H9 (cell line): ENCODE measurements at regions not wholly inside any gene's neighbourhood (a gene's known extent, or its start where the extent isn't known, plus 50 kb on each side); places are given as distances from the start of the nearest gene placed in this dataset.

Source experiments
- DNase-seq: peaks from one replicate; pipeline ENCODE4 v3.0.0-alpha.2; 2017
- H2AFZ ChIP-seq: one replicate; pipeline ENCODE4 v1.6.1; 2013; ENCODE audit warnings: mild to moderate bottlenecking, low read length, control low read depth, moderate library complexity
- H2AK5ac ChIP-seq: 2 replicates; pipeline ENCODE4 v1.6.1; 2013; ENCODE audit warnings: low read length, control low read depth, mixed read lengths; ENCODE audit not compliant: insufficient read length
- H2BK120ac ChIP-seq: one replicate; pipeline ENCODE4 v1.6.1; 2013; ENCODE audit warnings: low read depth, mild to moderate bottlenecking, low read length, control low read depth, inconsistent platforms; ENCODE audit not compliant: poor library complexity, severe bottlenecking
- H2BK12ac ChIP-seq: 2 replicates; pipeline ENCODE4 v1.6.1; 2013; ENCODE audit warnings: low read length, control low read depth, mixed read lengths, low read depth; ENCODE audit not compliant: insufficient read length
- H2BK15ac ChIP-seq: 2 replicates; pipeline ENCODE4 v1.6.1; 2013; ENCODE audit warnings: low read depth, low read length, control low read depth
- H2BK20ac ChIP-seq: one replicate; pipeline ENCODE4 v1.6.1; 2013; ENCODE audit warnings: low read depth, mild to moderate bottlenecking, low read length, control low read depth, inconsistent platforms; ENCODE audit not compliant: poor library complexity, severe bottlenecking
- H2BK5ac ChIP-seq: 2 replicates; pipeline ENCODE4 v1.6.1; 2013; ENCODE audit warnings: low read length, control low read depth, mixed read lengths; ENCODE audit not compliant: insufficient read length
- H3K14ac ChIP-seq: 2 replicates; pipeline ENCODE4 v1.6.1; 2013; ENCODE audit warnings: low read length, control low read depth; ENCODE audit not compliant: insufficient read depth
- H3K18ac ChIP-seq: 2 replicates; pipeline ENCODE4 v1.6.1; 2013; ENCODE audit warnings: low read depth, mild to moderate bottlenecking, mixed read lengths, low read length, control low read depth; ENCODE audit not compliant: insufficient read length
- H3K23ac ChIP-seq: 2 replicates; pipeline ENCODE4 v1.6.1; 2013; ENCODE audit warnings: low read length, control low read depth, mixed read lengths, low read depth; ENCODE audit not compliant: insufficient read length
- H3K23me2 ChIP-seq: 2 replicates; pipeline ENCODE4 v1.6.1; 2013; ENCODE audit warnings: low read depth, mild to moderate bottlenecking, mixed read lengths, low read length, control low read depth; ENCODE audit not compliant: insufficient read length, poor library complexity, severe bottlenecking
- H3K27ac ChIP-seq: 2 replicates; pipeline ENCODE4 v1.5.1; 2013; ENCODE audit warnings: low read length, control low read depth, mixed read lengths, low read depth; ENCODE audit not compliant: insufficient read length
- H3K27me3 ChIP-seq: 2 replicates; pipeline ENCODE4 v1.6.1; 2013; ENCODE audit warnings: low read length, control low read depth, inconsistent platforms; ENCODE audit not compliant: insufficient read depth
- H3K4ac ChIP-seq: 2 replicates; pipeline ENCODE4 v1.6.1; 2013; ENCODE audit warnings: low read depth, mild to moderate bottlenecking, control low read depth, inconsistent platforms, low read length, moderate library complexity
- H3K4me1 ChIP-seq: 2 replicates; pipeline ENCODE4 v1.6.1; 2013; ENCODE audit warnings: low read length, control low read depth, inconsistent platforms; ENCODE audit not compliant: insufficient read depth
- H3K4me2 ChIP-seq: 2 replicates; pipeline ENCODE4 v1.6.1; 2013; ENCODE audit warnings: low read length, control low read depth, mixed read lengths; ENCODE audit not compliant: insufficient read length, insufficient read depth
- H3K56ac ChIP-seq: 2 replicates; pipeline ENCODE4 v1.6.1; 2013; ENCODE audit warnings: low read depth, mild to moderate bottlenecking, mixed read lengths, low read length, control low read depth; ENCODE audit not compliant: insufficient read length
- H3K79me1 ChIP-seq: 2 replicates; pipeline ENCODE4 v1.6.1; 2013; ENCODE audit warnings: low read depth, mild to moderate bottlenecking, moderate library complexity, low read length, control low read depth, inconsistent platforms; ENCODE audit not compliant: insufficient read depth, poor library complexity, severe bottlenecking
- H3K79me2 ChIP-seq: 2 replicates; pipeline ENCODE4 v1.6.1; 2013; ENCODE audit warnings: low read length, control low read depth, inconsistent platforms; ENCODE audit not compliant: insufficient read depth
- H3K9ac ChIP-seq: 2 replicates; pipeline ENCODE4 v1.6.1; 2013; ENCODE audit warnings: low read length, control low read depth, mixed read lengths; ENCODE audit not compliant: insufficient read length; ENCODE audit errors: extremely low read depth
- H3K9me3 ChIP-seq: one replicate; pipeline ENCODE4 v1.6.1; 2013; ENCODE audit warnings: low read depth, low read length, inconsistent platforms; ENCODE audit not compliant: control insufficient read depth
- H3T11ph ChIP-seq: one replicate; pipeline ENCODE4 v1.6.1; 2013; ENCODE audit warnings: mild to moderate bottlenecking, low read length, control low read depth, inconsistent platforms
- H4K20me1 ChIP-seq: one replicate; pipeline ENCODE4 v1.6.1; 2013; ENCODE audit not compliant: control insufficient read depth, insufficient read length, insufficient read depth
- H4K5ac ChIP-seq: 2 replicates; pipeline ENCODE4 v1.6.1; 2013; ENCODE audit warnings: low read depth, mild to moderate bottlenecking, mixed read lengths, low read length, control low read depth; ENCODE audit not compliant: insufficient read length
- H4K8ac ChIP-seq: replicated peaks from 2 replicates; pipeline ENCODE4 v1.6.1; 2013; ENCODE audit warnings: low read length, control low read depth, mixed read lengths, low read depth; ENCODE audit not compliant: insufficient read length
- H4K91ac ChIP-seq: 2 replicates; pipeline ENCODE4 v1.6.1; 2013; ENCODE audit warnings: low read depth, mild to moderate bottlenecking, moderate library complexity, mixed read lengths, low read length, control low read depth; ENCODE audit not compliant: insufficient read length
- H3K27ac Mint-ChIP-seq, 3 experiments: 2 replicates in 2 of 3; 3 replicates in 1 of 3; pipeline ENCODE4 v1.8.0; 2020 to 2021; ENCODE audit warnings: mixed read lengths in 3 of 3, mild to moderate bottlenecking in 1 of 3, moderate library complexity in 1 of 3
- H3K27me3 Mint-ChIP-seq: 2 replicates; pipeline ENCODE4 v1.8.0; 2021; ENCODE audit warnings: low read depth, mild to moderate bottlenecking, moderate library complexity, mixed read lengths
- H3K36me3 Mint-ChIP-seq, 3 experiments: 2 replicates in 2 of 3; 3 replicates in 1 of 3; pipeline ENCODE4 v1.8.0; 2020 to 2021; ENCODE audit warnings: low read depth in 3 of 3, mixed read lengths in 3 of 3; ENCODE audit not compliant: insufficient read depth in 1 of 3
- H3K4me1 Mint-ChIP-seq, 2 experiments: 2 replicates each; pipeline ENCODE4 v1.8.0; 2020; ENCODE audit warnings: mixed read lengths in 2 of 2
- H3K4me3 Mint-ChIP-seq, 2 experiments: 2 replicates in 1 of 2; 3 replicates in 1 of 2; pipeline ENCODE4 v1.8.0; 2020 to 2021; ENCODE audit warnings: mild to moderate bottlenecking in 2 of 2, mixed read lengths in 2 of 2, moderate library complexity in 1 of 2
- H3K9me3 Mint-ChIP-seq, 2 experiments: 2 replicates in 1 of 2; 3 replicates in 1 of 2; pipeline ENCODE4 v1.8.0; 2020; ENCODE audit warnings: mild to moderate bottlenecking in 2 of 2, mixed read lengths in 2 of 2, moderate library complexity in 1 of 2
- CTCF ChIP-seq: fragments of 200-600 bp; sonication (generic); conservative IDR thresholded peaks from 3 replicates; pipeline ENCODE4 v1.8.0; 2021; ENCODE audit warnings: antibody characterized with exemption, mild to moderate bottlenecking
- WGBS: extraction: QIAGEN DNeasy Blood & Tissue Kit; methylation state at CpG from one replicate; pipeline ENCODE4 v1.1.7; 2013; ENCODE audit warnings: missing lambda C conversion rate, low lambda C conversion rate, mixed read lengths; ENCODE audit not compliant: insufficient read length; ENCODE audit errors: extremely low coverage; 5-methylcytosine and 5-hydroxymethylcytosine counted together

DNA sequence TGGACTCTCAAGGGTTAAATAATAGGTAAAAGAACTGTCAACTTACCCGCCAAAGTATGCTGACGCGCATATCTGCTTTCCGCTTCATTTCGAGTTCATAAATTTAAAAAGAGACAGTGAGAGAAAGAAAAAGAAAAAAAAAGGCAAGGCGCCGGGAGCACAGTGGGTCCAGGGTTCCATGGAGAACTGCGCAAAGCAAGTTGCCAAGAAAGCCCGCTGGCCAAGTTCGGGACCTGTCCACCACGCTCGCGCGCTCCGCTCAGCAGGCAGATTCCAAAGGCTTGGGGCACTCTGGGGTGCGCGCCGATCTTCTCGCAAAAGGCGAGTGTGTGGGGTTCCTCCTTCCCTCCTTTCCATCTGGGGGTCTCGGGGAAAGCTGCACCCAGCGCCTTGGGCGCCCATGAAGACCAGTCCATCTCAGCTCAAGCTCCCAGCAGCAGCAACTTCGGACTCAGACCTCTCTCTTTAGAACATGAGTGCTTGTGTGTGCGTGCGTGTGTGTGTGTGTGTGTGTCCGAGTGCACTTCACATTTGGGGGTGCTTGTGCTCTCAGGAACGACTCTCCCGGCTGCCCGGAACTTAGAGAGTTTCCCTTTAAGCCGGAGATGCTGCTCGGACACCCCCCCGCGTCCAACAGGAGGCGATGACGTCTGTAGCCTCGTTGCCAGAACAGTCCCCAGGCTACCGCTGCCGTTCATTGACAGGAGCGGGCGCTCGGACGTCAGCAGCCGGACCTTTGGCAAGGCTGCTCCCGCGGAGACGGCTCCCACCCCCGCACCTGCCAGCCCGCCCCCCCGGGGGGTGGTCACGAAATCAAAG, 180.0 kb downstream of the TBXT start:
- TF ChIP-seq CTCF: no peak
- Histone ChIP-seq H4K20me1 (no peaks in the 10 kb centered on the region), H3K4me1 (no peaks in the 10 kb centered on the region), H3K9ac (no peak overlapping the region), H3K4me2 (peak overlapping the region; percentile 48), H2AK5ac (no peak overlapping the region), H3K27me3 (peaks cover 69% of the 10 kb centered on the region), H2BK15ac (no peak overlapping the region), H2BK20ac (no peak overlapping the region), H3K23ac (no peak overlapping the region), H4K5ac (no peak overlapping the region), H2AFZ (no peak overlapping the region), H2BK5ac (no peak overlapping the region), H4K91ac (no peak overlapping the region), H2BK120ac (no peak overlapping the region), H3K56ac (no peak overlapping the region), H3K79me1 (no peaks in the 10 kb centered on the region), H3T11ph (no peak overlapping the region), H4K8ac (no peak overlapping the region), H3K23me2 (peaks cover 22% of the 10 kb centered on the region), H3K4ac (no peak overlapping the region), H3K18ac (no peak overlapping the region), H3K79me2 (no peaks in the 10 kb centered on the region), H3K9me3 (no peaks in the 10 kb centered on the region), H3K14ac (no peak overlapping the region), H2BK12ac (no peak overlapping the region), H3K27ac (no peak overlapping the region)
- Mint-ChIP-seq H3K27me3 (peaks cover 99% of the 10 kb centered on the region), H3K27ac (no peak overlapping the region; a peak in 1 of 7 replicates), H3K36me3 (peaks cover 0 to 2% (median 0%) of the 10 kb centered on the region in 3 experiments; a peak in 2 of 7 replicates), H3K4me1 (peaks cover 20 to 29% of the 10 kb centered on the region in 2 experiments), H3K9me3 (peaks cover 0 to 5% of the 10 kb centered on the region in 2 experiments; a peak in 4 of 5 replicates), H3K4me3 (peak overlapping the region; percentile 62 to 81)
- no CpG with 5 or more reads among the region's 51 CpGs for WGBS
- peak; percentile 71 for DNase-seq
